NCI-H1417 (cell line): ENCODE measurements at regions not wholly inside any gene's neighbourhood (a gene's known extent, or its start where the extent isn't known, plus 50 kb on each side); places are given as distances from the start of the nearest gene placed in this dataset.

ENCODE experiments used
- DNase-seq, 3 experiments: peaks; one replicate each; lab custom pipeline; 2025; lab: John Stamatoyannopoulos, UW

GRCh38 chr2:217038001-217038400 lies 178.1 kb upstream of the TNP1 start:
- no peak for DNase-seq

GRCh38 chr2:217037353-217037752 lies 177.5 kb upstream of the TNP1 start:
- no peak for DNase-seq

- no peak for DNase-seq
Observed at GRCh38 chr2:217035967-217036366, 176.1 kb upstream of the TNP1 start.

- DNase-seq, result no peak
Observed at GRCh38 chr2:217033186-217033585, 173.3 kb upstream of the TNP1 start.

- DNase-seq, result no peak
Observed at GRCh38 chr2:217031445-217031844, 171.6 kb upstream of the TNP1 start.

- DNase-seq, result no peak
Observed at GRCh38 chr2:217030081-217030480, 170.2 kb upstream of the TNP1 start.

- DNase-seq, result no peak
Observed at GRCh38 chr2:217028128-217028527, 168.3 kb upstream of the TNP1 start.

- no peak for DNase-seq
Observed at GRCh38 chr2:217027414-217027813, 167.6 kb upstream of the TNP1 start.

- DNase-seq, result no peak
Observed at GRCh38 chr2:217026569-217026968, 166.7 kb upstream of the TNP1 start.

- DNase-seq, result no peak
Observed at GRCh38 chr2:217026161-217026560, 166.3 kb upstream of the TNP1 start.

GRCh38 chr2:217023611-217024010 lies 163.7 kb upstream of the TNP1 start:
- DNase-seq, result no peak

GRCh38 chr2:217017456-217018252 lies 157.8 kb upstream of the TNP1 start:
- DNase-seq, result no peak

- DNase-seq, result no peak
Observed at GRCh38 chr2:217016796-217017419, 157.0 kb upstream of the TNP1 start.

GRCh38 chr2:217014328-217015105 lies 154.7 kb upstream of the TNP1 start:
- peak in 2 of 3 experiments; percentile 6 to 27 for DNase-seq

- no peak for DNase-seq
Observed at GRCh38 chr2:217013926-217014325, 154.1 kb upstream of the TNP1 start.

- DNase-seq, result no peak
Observed at GRCh38 chr2:217011576-217011975, 151.7 kb upstream of the TNP1 start.

- no peak for DNase-seq
Observed at GRCh38 chr2:217010173-217010572, 150.3 kb upstream of the TNP1 start.

- no peak for DNase-seq
Observed at GRCh38 chr2:217008794-217009193, 148.9 kb upstream of the TNP1 start.

GRCh38 chr2:217006217-217006616 lies 146.4 kb upstream of the TNP1 start:
- no peak for DNase-seq

GRCh38 chr2:217004656-217005055 lies 144.8 kb upstream of the TNP1 start:
- DNase-seq, result no peak

- no peak for DNase-seq
Observed at GRCh38 chr2:217001740-217002139, 141.9 kb upstream of the TNP1 start.

- peak in 1 of 3 experiments; percentile 21 for DNase-seq
Observed at GRCh38 chr2:217000406-217000805, 140.5 kb upstream of the TNP1 start.
